ENCODE measurements at regions not wholly inside any gene's neighbourhood (a gene's known extent, or its start where the extent isn't known, plus 50 kb on each side); places are given as distances from the start of the nearest gene placed in this dataset.

GRCh38 chr13:99053636-99054233 is 75.9 kb upstream of the DOCK9 start:
- DNase-seq (ENCODE audit: low read depth in 2 of 2): no peak

- peak in 1 of 2 donors; percentile 35 for DNase-seq (ENCODE audit: low read depth in 2 of 2)
These were observed 77.4 kb upstream of the DOCK9 start for GRCh38 chr13:99055281-99055680.

- DNase-seq (ENCODE audit: low read depth in 2 of 2): no peak
These were observed 77.9 kb upstream of the DOCK9 start for GRCh38 chr13:99055735-99056134.

GRCh38 chr13:99056381-99057014 is 78.6 kb upstream of the DOCK9 start:
- no peak for DNase-seq (ENCODE audit: low read depth in 2 of 2)

- DNase-seq (ENCODE audit: low read depth in 2 of 2): no peak
These were observed 79.6 kb upstream of the DOCK9 start for GRCh38 chr13:99057310-99057975.

GRCh38 chr13:99058527-99059495 is 80.9 kb upstream of the DOCK9 start:
- no peak for DNase-seq (ENCODE audit: low read depth in 2 of 2)

- DNase-seq (ENCODE audit: low read depth in 2 of 2): no peak
These were observed 81.7 kb upstream of the DOCK9 start for GRCh38 chr13:99059498-99060075.

- DNase-seq (ENCODE audit: low read depth in 2 of 2): no peak
These were observed 83.5 kb upstream of the DOCK9 start for GRCh38 chr13:99061411-99061810.

- DNase-seq (ENCODE audit: low read depth in 2 of 2): peak; percentile 62 to 90
These were observed 84.7 kb upstream of the DOCK9 start for GRCh38 chr13:99062593-99062992.

GRCh38 chr13:99063178-99063577 is 85.3 kb upstream of the DOCK9 start:
- no peak for DNase-seq (ENCODE audit: low read depth in 2 of 2)

- DNase-seq (ENCODE audit: low read depth in 2 of 2): peak in 1 of 2 donors; percentile 41
These were observed 86.1 kb upstream of the DOCK9 start for GRCh38 chr13:99063952-99064351.

GRCh38 chr13:99064624-99065234 is 86.9 kb upstream of the DOCK9 start:
- DNase-seq (ENCODE audit: low read depth in 2 of 2): no peak

- no peak for DNase-seq (ENCODE audit: low read depth in 2 of 2)
These were observed 87.6 kb upstream of the DOCK9 start for GRCh38 chr13:99065235-99066015.

- DNase-seq (ENCODE audit: low read depth in 2 of 2): no peak
These were observed 88.4 kb upstream of the DOCK9 start for GRCh38 chr13:99066219-99066618.

- no peak for DNase-seq (ENCODE audit: low read depth in 2 of 2)
These were observed 89.5 kb upstream of the DOCK9 start for GRCh38 chr13:99067159-99067985.

GRCh38 chr13:99071211-99071610 is 93.3 kb upstream of the DOCK9 start:
- DNase-seq (ENCODE audit: low read depth in 2 of 2): no peak

- no peak for DNase-seq (ENCODE audit: low read depth in 2 of 2)
These were observed 93.8 kb upstream of the DOCK9 start for GRCh38 chr13:99071666-99072065.

- no peak for DNase-seq (ENCODE audit: low read depth in 2 of 2)
These were observed 94.5 kb upstream of the DOCK9 start for GRCh38 chr13:99072356-99072755.

- DNase-seq (ENCODE audit: low read depth in 2 of 2): no peak
These were observed 95.1 kb upstream of the DOCK9 start for GRCh38 chr13:99072941-99073340.
